Stimulated activated CD8-positive, alpha-beta memory T cell treated with anti-CD3 and anti-CD28 coated beads, Interleukin-7, amount 100 ng/mL, for 24 hours (primary cell): ENCODE measurements at regions not wholly inside any gene's neighbourhood (a gene's known extent, or its start where the extent isn't known, plus 50 kb on each side); places are given as distances from the start of the nearest gene placed in this dataset.

Experiments
- DNase-seq: peaks from one replicate; pipeline ENCODE4 v3.0.0-alpha.2; 2020; ENCODE audit warnings: low read depth

GRCh38 chr2:239762106-239762505 is 263.0 kb downstream of the NDUFA10 start:
- DNase-seq, result no peak

DNA sequence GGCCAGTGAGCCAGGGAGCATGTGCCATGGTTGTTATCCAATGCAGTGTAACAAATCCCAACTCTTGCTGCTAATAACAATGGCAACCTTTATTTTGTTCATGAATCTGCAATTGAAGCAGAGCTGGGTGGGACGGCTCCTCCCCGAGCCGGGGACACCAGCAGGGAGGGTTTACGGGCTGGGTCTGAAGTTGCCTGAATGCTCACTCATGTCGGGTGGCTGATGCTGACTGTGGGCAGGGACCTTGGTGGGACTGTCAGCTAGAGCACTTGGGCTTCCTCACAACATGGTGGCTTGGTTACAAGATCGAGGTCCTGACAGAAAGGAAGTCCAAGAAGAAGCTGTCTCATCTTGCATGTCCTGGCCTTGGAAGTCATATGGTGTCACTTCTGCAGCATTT is 264.5 kb downstream of the NDUFA10 start:
- DNase-seq, result no peak

DNA sequence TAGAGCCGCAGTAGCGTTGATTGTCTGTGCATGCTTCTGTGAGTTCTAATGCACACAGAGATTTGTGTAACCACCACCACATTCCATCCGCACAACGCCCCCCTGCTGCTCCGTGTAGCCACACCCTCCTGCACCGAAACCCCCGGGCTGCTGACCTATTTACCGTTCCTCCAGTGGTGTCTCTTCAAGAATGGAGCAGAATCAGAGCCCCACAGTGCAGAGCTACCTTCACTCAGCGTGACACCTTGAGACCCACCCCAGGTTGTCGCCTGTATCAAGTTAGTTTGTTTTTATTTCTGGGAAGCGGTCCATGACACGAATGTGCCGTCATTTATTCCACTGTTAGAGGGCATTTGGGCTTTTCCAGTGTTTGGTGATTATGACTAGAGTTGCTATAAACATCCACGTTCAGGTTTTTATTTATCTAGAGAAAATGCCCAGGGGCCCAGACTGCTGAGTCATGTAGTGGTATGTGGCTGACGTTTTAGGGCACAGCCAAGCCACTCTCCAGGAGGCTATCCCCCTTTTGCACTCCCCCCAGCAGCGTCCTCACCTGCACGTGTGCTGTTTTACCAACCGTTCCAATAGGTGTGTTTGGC is 266.8 kb downstream of the NDUFA10 start:
- no peak for DNase-seq

DNA sequence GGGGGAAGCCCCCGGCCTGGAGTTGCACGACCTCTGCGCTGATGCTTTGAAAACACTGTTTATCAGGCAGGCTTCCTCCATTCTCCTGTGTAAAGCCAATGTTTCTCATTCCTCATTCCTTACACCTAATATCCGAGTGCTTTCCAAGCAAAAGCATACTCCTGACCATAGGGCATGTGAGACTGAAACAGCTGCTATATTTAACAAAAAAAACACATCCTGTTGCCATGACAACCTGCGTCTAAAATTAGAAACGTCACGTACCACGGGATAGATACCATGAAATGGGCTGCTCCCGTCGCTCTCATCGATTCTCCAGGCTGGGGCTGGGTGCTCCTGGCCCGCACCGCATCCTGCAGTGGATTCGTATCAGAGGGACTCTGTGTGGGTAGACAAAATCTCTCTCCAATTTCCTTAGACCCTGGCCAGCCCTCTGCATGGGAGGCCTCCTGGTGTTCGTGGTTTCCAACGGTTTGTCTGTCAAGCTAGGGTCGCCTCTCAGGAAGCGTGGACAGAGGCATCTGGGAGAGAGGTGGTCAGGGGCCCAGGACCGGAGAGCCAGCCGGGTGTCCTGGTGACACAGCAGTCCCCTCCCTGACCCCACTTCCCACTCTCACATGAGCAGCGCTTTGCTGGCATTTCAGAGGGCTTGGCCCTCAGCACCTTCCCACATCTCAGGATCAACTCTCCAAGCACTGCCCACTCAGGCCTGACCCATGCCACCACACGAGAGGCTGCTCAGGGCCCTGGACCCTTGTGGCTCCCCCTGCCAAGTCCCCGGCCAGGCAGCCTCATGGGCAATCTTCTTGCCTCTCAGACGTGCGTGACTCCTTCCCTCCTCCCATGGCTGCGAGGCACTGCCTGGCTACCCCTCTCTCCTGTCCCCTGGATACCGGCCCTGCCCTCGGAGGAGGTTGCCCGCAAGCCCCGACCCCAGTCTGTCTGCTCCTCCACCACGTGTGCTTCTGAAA is 268.1 kb downstream of the NDUFA10 start:
- DNase-seq, result no peak

DNA sequence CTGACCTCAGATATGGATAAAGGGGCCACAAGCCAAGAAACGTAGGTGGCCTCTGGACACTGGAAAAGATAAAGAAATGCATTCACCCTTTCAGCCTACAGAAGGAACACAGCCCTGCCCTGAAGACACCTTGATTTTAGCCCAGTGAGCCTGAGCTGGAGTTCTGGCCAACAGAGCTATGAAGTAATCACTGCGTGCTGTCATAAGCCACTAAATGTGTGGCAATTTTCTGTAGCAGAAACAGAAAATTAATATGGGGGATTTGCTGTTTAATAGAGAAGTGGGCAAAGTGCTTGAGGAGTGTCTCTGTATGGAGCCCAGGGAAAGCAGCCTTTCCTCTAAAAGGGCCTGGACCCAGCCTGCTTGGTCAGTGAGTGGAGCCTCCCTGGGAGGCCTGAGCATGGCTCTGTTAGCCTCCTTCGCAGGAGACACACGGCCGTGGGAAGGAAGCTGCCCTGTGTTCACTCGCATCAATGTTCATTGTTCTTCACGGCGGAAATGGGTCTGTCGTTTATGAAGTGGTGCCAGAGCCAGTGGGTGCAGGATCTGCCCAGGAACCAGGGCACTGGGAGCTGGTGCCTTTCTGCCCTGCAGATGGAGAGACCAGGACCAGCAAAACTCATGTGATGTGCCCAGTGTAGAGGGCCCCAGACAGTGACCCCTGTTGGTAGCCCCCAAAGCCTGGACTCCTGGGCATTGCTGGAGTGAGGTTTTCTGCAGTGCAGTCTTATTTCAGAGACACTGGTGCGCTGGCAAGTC is 268.9 kb downstream of the NDUFA10 start:
- no peak for DNase-seq

GRCh38 chr2:239753401-239753837 is 271.7 kb downstream of the NDUFA10 start:
- no peak for DNase-seq

DNA sequence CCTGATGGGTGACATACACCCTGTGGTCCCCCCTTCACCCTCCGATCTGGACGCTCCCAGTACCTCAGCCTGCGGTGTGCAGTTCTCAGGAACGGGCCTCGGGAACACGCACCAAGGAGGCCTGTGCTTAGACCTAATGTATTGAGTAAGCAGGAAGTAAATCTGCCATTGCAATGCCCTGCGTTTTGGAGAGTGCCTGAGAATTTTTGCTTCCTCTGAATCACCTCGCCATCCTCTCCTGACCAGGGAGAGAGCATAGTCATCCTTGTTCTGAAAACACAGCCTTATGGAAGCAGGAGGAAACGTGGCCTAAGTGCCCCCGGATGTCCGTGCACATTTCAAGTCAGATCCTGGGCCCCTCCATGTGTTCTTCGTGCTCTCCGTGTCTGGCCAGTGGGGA is 272.2 kb downstream of the NDUFA10 start:
- no peak for DNase-seq

GRCh38 chr2:239751679-239752355 is 273.3 kb downstream of the NDUFA10 start:
- peak; percentile 23 for DNase-seq

DNA sequence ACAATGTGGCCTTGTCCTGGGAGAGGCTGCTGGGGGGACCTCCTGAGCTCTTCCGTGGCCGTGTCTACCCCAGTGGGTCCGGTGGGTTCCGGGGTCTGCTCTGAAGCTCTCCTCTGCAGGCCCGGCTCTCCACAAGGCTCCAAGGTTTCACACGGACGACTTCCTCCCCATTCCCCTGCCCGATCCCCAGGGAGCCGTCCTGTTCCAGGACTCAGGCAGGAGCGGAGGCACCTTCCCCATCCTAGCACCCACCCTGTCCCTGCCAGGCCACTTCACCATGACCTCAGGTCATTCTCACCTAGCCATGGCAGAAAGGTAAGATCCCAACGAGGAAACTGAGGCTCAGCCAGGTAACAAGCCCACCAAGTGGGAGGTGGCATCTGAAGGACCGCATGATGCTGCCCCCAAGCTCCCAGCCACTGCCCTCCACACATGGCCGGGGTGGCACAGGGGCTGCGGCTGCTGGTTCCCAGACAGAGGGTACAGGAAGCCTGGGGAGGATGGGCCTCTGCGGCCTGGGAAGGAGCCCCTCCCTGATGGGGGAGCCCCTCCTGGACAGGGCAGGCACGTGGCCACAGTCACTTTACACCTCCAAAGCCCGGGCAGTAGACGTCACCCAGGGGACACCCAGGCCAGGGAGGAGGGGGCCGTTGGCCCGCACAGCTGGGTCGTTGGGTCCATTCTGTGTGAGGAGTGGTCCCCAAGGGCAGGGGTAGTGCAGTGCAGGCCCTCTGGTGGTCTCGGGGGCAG is 274.0 kb downstream of the NDUFA10 start:
- DNase-seq, result no peak

DNA sequence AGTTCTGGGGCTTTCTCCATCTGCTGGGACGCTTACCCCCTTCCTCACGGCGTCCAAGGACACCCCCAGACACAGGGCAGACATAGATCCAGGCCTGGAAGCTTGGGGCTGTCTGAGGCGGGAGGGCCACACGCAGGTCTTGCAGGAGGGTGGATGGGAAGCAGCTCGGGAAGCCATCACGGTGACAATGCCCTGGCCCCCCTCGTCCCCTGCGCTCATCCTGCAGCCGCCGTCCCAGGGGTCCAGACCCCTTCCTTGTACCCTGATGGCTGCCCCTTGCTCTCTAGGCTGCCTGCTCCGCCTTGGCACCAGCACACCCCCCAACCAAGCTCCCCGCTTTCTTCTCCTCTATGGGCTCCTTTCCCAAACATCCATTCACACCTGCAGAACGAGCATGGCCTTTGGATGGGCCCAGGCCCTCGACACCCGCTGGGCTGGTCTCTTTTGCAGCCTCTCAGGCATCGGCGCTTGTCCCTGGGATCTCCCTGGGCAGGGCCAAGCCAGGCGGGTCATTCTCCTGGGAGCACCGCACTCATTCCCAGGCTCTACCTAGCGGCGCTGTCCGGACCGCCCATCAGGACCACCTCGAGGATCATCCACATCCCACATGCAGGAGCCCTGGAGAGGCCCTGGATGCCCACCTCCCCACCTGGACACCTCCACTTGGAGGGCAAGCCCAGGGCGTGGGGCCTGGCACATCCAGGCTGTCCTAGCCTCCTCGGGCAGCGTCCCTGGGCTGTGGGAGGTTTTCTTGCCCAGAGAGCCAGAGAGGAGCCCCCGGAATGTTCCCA is 274.9 kb downstream of the NDUFA10 start:
- no peak for DNase-seq

GRCh38 chr2:239749272-239749873 is 275.8 kb downstream of the NDUFA10 start:
- DNase-seq, result no peak

GRCh38 chr2:239748811-239749210 is 276.3 kb downstream of the NDUFA10 start:
- no peak for DNase-seq

DNA sequence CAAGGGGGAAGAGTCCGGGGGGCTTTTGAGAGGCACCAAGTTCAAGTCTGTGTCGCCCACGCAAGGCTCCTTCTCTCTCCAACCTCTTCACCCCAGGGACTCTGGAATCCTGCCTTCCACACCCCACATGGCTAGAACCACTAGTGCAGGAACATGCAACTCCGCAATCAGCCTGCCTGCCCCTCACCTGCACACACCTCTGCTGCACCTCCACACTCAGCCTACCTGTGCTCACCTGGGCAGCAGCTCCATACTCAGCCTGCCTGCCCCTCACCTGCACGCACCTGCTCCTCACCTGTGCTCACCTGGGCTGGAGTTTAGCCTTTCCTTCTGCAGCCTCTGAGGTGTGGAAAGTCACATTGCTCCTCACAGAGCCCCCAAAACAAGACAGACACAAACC is 277.4 kb downstream of the NDUFA10 start:
- no peak for DNase-seq

DNA sequence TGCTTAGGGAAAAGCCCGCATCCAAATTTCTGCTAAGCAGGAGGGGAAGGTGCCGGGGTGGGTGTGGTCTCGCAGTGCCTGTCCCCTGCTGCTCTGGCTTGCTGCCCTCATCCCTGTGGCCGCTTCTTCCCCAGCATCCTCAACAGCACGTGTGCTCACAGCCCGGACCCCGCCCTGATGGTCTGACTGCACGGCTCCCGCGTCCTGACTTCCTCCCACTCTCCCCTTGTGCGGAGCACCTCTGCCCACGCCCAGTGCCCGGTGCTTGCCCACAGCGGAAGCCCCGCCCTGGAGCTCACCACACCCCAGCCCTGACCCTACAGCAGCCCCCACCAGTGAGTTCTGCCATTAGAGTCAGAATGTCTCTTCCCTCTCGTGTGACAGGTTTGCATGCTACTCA is 277.9 kb downstream of the NDUFA10 start:
- DNase-seq, result no peak

GRCh38 chr2:239746559-239747246 is 278.4 kb downstream of the NDUFA10 start:
- DNase-seq, result no peak

DNA sequence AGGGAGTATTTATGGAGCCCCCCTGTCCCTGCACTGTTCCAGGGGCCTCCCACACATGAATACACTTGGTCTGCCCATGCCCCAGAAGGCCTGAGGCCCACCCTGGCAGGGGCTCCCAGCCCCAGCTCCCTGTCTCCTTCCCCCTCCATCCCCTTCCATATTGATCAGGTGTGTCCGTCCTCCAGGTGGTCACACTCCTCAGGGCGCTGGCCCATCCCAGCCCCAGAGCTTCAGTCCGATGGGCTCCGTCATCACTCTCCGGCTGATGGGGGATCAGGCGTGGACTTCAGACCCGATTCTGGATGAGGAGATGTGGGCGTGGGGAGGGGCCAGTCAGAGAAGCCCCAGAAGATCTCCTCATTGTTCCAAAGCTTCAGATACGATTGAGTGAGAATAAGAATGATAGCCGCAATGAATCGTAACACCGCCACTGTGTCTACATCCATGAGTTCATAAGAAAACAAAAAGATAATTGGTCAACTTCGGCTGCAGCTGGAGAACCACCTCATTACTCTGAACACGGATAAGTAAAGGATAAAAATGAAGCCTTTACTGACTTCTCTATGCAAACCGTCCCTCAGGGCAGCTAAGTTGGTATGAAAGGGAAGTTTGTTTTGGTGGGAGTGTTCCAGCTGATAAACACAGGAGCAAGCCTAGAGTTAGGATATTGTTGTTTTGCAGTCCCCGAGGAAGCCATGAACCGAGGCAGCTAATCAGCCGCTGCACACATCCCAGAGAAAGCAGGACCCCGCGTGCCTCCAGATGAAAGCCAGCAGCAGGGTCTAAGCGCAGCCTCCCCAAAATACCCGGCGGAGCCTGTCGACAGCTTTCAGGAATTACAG is 279.5 kb downstream of the NDUFA10 start:
- DNase-seq, result no peak

GRCh38 chr2:239744706-239745340 is 280.3 kb downstream of the NDUFA10 start:
- DNase-seq, result no peak

GRCh38 chr2:239743206-239743605 is 281.9 kb downstream of the NDUFA10 start:
- DNase-seq, result no peak
